GM23338 (cell line): ENCODE measurements at regions not wholly inside any gene's neighbourhood (a gene's known extent, or its start where the extent isn't known, plus 50 kb on each side); places are given as distances from the start of the nearest gene placed in this dataset.
"Not testable (repeated sequence)": the region's sequence is repeated elsewhere in the genome, so short reads cannot be mapped to it uniquely, and the experiment has no call there.

ENCODE experiments used
- CREB1 ChIP-seq: fragments of 250-450 bp; sonication (Bioruptor Pico); IDR thresholded peaks from 2 replicates; pipeline ENCODE4 v1.5.0; 2020; ENCODE audit warnings: low read depth, mild to moderate bottlenecking, moderate library complexity
- EZH2 ChIP-seq: fragments of 200-600 bp; sonication (generic); IDR thresholded peaks from one replicate; pipeline ENCODE4 v1.8.0; 2017; ENCODE audit warnings: antibody characterized with exemption, mild to moderate bottlenecking, low read depth; ENCODE audit not compliant: unreplicated experiment
- EZH2phosphoT487 ChIP-seq: fragments of 200-600 bp; sonication (generic); IDR thresholded peaks from one replicate; pipeline ENCODE4 v1.8.1; 2018; ENCODE audit warnings: antibody characterized with exemption; ENCODE audit not compliant: unreplicated experiment
- JUNB ChIP-seq: IDR thresholded peaks from one replicate; pipeline ENCODE4 v1.6.1; 2016; ENCODE audit warnings: antibody characterized with exemption; ENCODE audit not compliant: unreplicated experiment
- POLR2AphosphoS5 ChIP-seq: IDR thresholded peaks from 2 replicates; pipeline ENCODE4 v1.6.1; 2016; ENCODE audit warnings: antibody characterized with exemption, low read depth
- STAT1 ChIP-seq: IDR thresholded peaks from one replicate; pipeline ENCODE4 v1.6.1; 2016; ENCODE audit warnings: antibody characterized with exemption; ENCODE audit not compliant: unreplicated experiment
- ZNF114 ChIP-seq: fragments of 250-450 bp; sonication (Bioruptor Pico); IDR thresholded peaks from 2 replicates; pipeline ENCODE4 v1.5.0; 2020; ENCODE audit warnings: mild to moderate bottlenecking, moderate library complexity
- ZNF331 ChIP-seq: fragments of 250-450 bp; sonication (Bioruptor Pico); IDR thresholded peaks from 2 replicates; pipeline ENCODE4 v1.5.0; 2020; ENCODE audit warnings: low read depth, mild to moderate bottlenecking, moderate library complexity
- TF ChIP-seq, protein P1 (sequence below), 2 experiments: fragments of 200-600 bp in 1 of 2; sonication (generic) in 1 of 2; conservative IDR thresholded peaks; 2 replicates each; pipeline versions ENCODE4 v1.5.1 to v1.6.1; 2016 to 2017; ENCODE audit warnings: antibody characterized with exemption in 2 of 2, low read depth in 2 of 2, mild to moderate bottlenecking in 2 of 2, moderate library complexity in 1 of 2
- TF ChIP-seq, protein P2 (sequence below): IDR thresholded peaks from one replicate; pipeline ENCODE4 v1.6.1; 2018; ENCODE audit warnings: antibody characterized with exemption; ENCODE audit not compliant: unreplicated experiment
- TF ChIP-seq, protein P3 (sequence below): fragments of 250-450 bp; sonication (Bioruptor Pico); IDR thresholded peaks from 2 replicates; pipeline ENCODE4 v1.5.0; 2020; ENCODE audit warnings: mild to moderate bottlenecking, moderate library complexity
- TF ChIP-seq, protein P4 (sequence below): IDR thresholded peaks from 2 replicates; pipeline ENCODE4 v1.6.1; 2016; ENCODE audit warnings: antibody characterized with exemption

DNA sequence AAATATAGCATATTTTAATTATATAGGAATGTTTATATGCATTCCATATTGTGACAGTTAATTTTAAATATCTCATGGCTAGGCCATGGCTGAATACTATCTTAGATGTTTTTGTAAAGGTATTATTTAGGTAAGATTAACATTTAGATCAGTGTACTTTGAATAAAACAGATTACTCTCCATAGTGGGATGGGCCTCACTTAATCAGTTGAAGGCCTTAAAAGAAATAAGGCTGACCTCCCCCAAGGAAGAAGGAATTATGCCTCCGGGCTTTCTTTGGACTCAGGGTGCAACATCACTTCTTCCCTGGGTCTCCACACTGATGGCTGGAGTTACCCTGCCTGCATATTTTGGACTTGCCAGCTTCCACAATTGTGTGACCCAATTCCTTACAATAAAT, 113.4 kb downstream of the SEPTIN7 start:
- TF ChIP-seq, protein P1, sequence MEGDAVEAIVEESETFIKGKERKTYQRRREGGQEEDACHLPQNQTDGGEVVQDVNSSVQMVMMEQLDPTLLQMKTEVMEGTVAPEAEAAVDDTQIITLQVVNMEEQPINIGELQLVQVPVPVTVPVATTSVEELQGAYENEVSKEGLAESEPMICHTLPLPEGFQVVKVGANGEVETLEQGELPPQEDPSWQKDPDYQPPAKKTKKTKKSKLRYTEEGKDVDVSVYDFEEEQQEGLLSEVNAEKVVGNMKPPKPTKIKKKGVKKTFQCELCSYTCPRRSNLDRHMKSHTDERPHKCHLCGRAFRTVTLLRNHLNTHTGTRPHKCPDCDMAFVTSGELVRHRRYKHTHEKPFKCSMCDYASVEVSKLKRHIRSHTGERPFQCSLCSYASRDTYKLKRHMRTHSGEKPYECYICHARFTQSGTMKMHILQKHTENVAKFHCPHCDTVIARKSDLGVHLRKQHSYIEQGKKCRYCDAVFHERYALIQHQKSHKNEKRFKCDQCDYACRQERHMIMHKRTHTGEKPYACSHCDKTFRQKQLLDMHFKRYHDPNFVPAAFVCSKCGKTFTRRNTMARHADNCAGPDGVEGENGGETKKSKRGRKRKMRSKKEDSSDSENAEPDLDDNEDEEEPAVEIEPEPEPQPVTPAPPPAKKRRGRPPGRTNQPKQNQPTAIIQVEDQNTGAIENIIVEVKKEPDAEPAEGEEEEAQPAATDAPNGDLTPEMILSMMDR (conservative IDR thresholded peaks at IDR 0.05; ENCODE audit: low read depth in 2 of 2) = not testable (repeated sequence)
- not testable (repeated sequence) for TF ChIP-seq ZNF331; EZH2phosphoT487; EZH2; JUNB; POLR2AphosphoS5; STAT1; CREB1 (CRISPR knock-in tag); ZNF114 (CRISPR knock-in tag)
- TF ChIP-seq, protein P2, sequence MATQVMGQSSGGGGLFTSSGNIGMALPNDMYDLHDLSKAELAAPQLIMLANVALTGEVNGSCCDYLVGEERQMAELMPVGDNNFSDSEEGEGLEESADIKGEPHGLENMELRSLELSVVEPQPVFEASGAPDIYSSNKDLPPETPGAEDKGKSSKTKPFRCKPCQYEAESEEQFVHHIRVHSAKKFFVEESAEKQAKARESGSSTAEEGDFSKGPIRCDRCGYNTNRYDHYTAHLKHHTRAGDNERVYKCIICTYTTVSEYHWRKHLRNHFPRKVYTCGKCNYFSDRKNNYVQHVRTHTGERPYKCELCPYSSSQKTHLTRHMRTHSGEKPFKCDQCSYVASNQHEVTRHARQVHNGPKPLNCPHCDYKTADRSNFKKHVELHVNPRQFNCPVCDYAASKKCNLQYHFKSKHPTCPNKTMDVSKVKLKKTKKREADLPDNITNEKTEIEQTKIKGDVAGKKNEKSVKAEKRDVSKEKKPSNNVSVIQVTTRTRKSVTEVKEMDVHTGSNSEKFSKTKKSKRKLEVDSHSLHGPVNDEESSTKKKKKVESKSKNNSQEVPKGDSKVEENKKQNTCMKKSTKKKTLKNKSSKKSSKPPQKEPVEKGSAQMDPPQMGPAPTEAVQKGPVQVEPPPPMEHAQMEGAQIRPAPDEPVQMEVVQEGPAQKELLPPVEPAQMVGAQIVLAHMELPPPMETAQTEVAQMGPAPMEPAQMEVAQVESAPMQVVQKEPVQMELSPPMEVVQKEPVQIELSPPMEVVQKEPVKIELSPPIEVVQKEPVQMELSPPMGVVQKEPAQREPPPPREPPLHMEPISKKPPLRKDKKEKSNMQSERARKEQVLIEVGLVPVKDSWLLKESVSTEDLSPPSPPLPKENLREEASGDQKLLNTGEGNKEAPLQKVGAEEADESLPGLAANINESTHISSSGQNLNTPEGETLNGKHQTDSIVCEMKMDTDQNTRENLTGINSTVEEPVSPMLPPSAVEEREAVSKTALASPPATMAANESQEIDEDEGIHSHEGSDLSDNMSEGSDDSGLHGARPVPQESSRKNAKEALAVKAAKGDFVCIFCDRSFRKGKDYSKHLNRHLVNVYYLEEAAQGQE = not testable (repeated sequence)
- TF ChIP-seq, protein P3, sequence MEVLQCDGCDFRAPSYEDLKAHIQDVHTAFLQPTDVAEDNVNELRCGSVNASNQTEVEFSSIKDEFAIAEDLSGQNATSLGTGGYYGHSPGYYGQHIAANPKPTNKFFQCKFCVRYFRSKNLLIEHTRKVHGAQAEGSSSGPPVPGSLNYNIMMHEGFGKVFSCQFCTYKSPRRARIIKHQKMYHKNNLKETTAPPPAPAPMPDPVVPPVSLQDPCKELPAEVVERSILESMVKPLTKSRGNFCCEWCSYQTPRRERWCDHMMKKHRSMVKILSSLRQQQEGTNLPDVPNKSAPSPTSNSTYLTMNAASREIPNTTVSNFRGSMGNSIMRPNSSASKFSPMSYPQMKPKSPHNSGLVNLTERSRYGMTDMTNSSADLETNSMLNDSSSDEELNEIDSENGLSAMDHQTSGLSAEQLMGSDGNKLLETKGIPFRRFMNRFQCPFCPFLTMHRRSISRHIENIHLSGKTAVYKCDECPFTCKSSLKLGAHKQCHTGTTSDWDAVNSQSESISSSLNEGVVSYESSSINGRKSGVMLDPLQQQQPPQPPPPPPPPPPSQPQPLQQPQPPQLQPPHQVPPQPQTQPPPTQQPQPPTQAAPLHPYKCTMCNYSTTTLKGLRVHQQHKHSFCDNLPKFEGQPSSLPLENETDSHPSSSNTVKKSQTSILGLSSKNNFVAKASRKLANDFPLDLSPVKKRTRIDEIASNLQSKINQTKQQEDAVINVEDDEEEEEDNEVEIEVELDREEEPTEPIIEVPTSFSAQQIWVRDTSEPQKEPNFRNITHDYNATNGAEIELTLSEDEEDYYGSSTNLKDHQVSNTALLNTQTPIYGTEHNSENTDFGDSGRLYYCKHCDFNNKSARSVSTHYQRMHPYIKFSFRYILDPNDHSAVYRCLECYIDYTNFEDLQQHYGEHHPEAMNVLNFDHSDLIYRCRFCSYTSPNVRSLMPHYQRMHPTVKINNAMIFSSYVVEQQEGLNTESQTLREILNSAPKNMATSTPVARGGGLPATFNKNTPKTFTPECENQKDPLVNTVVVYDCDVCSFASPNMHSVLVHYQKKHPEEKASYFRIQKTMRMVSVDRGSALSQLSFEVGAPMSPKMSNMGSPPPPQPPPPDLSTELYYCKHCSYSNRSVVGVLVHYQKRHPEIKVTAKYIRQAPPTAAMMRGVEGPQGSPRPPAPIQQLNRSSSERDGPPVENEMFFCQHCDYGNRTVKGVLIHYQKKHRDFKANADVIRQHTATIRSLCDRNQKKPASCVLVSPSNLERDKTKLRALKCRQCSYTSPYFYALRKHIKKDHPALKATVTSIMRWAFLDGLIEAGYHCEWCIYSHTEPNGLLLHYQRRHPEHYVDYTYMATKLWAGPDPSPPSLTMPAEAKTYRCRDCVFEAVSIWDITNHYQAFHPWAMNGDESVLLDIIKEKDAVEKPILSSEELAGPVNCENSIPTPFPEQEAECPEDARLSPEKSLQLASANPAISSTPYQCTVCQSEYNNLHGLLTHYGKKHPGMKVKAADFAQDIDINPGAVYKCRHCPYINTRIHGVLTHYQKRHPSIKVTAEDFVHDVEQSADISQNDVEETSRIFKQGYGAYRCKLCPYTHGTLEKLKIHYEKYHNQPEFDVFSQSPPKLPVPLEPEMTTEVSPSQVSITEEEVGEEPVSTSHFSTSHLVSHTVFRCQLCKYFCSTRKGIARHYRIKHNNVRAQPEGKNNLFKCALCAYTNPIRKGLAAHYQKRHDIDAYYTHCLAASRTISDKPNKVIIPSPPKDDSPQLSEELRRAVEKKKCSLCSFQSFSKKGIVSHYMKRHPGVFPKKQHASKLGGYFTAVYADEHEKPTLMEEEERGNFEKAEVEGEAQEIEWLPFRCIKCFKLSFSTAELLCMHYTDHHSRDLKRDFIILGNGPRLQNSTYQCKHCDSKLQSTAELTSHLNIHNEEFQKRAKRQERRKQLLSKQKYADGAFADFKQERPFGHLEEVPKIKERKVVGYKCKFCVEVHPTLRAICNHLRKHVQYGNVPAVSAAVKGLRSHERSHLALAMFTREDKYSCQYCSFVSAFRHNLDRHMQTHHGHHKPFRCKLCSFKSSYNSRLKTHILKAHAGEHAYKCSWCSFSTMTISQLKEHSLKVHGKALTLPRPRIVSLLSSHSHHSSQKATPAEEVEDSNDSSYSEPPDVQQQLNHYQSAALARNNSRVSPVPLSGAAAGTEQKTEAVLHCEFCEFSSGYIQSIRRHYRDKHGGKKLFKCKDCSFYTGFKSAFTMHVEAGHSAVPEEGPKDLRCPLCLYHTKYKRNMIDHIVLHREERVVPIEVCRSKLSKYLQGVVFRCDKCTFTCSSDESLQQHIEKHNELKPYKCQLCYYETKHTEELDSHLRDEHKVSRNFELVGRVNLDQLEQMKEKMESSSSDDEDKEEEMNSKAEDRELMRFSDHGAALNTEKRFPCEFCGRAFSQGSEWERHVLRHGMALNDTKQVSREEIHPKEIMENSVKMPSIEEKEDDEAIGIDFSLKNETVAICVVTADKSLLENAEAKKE (CRISPR knock-in tag) = not testable (repeated sequence)
- TF ChIP-seq, protein P4, sequence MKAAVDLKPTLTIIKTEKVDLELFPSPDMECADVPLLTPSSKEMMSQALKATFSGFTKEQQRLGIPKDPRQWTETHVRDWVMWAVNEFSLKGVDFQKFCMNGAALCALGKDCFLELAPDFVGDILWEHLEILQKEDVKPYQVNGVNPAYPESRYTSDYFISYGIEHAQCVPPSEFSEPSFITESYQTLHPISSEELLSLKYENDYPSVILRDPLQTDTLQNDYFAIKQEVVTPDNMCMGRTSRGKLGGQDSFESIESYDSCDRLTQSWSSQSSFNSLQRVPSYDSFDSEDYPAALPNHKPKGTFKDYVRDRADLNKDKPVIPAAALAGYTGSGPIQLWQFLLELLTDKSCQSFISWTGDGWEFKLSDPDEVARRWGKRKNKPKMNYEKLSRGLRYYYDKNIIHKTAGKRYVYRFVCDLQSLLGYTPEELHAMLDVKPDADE = not testable (repeated sequence)
